OCI-LY3 (cell line): ENCODE measurements at regions not wholly inside any gene's neighbourhood (a gene's known extent, or its start where the extent isn't known, plus 50 kb on each side); places are given as distances from the start of the nearest gene placed in this dataset.

Experiments used
- EZH2phosphoT487 ChIP-seq: fragments of 200-600 bp; shearing (Covaris generic); IDR thresholded peaks from 2 replicates; pipeline ENCODE4 v1.6.1; 2018; ENCODE audit warnings: antibody characterized with exemption, mixed run types, low read depth
- TF ChIP-seq, protein P1 (sequence below): fragments of 200-600, 300-600 bp; sonication (generic); IDR thresholded peaks from 2 replicates; pipeline ENCODE4 v1.5.1; 2014; ENCODE audit warnings: antibody characterized with exemption, low read length, low read depth

DNA sequence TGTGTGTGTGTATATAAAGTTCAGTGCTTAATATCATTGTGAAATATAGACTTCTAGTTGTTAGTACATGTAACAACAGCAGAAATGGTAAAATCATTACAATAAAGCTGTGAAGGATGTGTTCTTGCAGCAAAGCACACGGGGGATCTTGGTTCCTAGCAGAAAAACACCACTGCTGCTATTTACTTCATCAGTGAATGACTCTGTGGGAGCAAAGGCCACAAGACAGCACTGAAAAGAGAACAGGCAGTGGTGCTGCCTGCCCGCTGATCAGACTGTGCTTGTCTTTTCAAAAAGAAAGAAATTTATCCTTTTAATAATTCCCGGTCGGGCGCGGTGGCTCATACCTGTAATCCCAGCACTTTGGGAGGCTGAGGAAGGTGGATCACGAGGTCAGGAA, 689.9 kb upstream of the CITED2 start:
- TF ChIP-seq, protein P1, sequence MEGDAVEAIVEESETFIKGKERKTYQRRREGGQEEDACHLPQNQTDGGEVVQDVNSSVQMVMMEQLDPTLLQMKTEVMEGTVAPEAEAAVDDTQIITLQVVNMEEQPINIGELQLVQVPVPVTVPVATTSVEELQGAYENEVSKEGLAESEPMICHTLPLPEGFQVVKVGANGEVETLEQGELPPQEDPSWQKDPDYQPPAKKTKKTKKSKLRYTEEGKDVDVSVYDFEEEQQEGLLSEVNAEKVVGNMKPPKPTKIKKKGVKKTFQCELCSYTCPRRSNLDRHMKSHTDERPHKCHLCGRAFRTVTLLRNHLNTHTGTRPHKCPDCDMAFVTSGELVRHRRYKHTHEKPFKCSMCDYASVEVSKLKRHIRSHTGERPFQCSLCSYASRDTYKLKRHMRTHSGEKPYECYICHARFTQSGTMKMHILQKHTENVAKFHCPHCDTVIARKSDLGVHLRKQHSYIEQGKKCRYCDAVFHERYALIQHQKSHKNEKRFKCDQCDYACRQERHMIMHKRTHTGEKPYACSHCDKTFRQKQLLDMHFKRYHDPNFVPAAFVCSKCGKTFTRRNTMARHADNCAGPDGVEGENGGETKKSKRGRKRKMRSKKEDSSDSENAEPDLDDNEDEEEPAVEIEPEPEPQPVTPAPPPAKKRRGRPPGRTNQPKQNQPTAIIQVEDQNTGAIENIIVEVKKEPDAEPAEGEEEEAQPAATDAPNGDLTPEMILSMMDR: no peak
- TF ChIP-seq EZH2phosphoT487: no peak
